Activated CD4-positive, alpha-beta T cell treated with anti-CD3 and anti-CD28 coated beads for 36 hours (primary cell): ENCODE measurements at regions not wholly inside any gene's neighbourhood (a gene's known extent, or its start where the extent isn't known, plus 50 kb on each side); places are given as distances from the start of the nearest gene placed in this dataset.

Experiments used
- ATAC-seq: fragments of 200-7000 bp; cut with Tn5 transposase; one replicate; pipeline ENCODE4 v1.10.0; 2021; ENCODE audit warnings: mild to moderate bottlenecking, moderate library complexity
- CTCF ChIA-PET: fragments of 350-600 bp; sonication (Branson Sonifier 250); formaldehyde crosslinking; loops from one replicate; lab custom pipeline; 2021; ENCODE audit warnings: antibody characterized with exemption; lab: Charles Lee
- POLR2A ChIA-PET: fragments of 350-600 bp; sonication (Branson Sonifier 250); formaldehyde crosslinking; loops from one replicate; lab custom pipeline; 2021; ENCODE audit warnings: antibody characterized with exemption, inconsistent platforms; lab: Charles Lee
- DNase-seq: peaks from one replicate; pipeline ENCODE4 v3.0.0-alpha.2; 2020
- H3K27ac Mint-ChIP-seq: one replicate; pipeline ENCODE4 v1.8.0; 2021; ENCODE audit warnings: mixed read lengths
- H3K27me3 Mint-ChIP-seq: one replicate; pipeline ENCODE4 v1.8.0; 2021; ENCODE audit warnings: mixed read lengths
- H3K36me3 Mint-ChIP-seq: one replicate; pipeline ENCODE4 v1.8.0; 2021; ENCODE audit warnings: low read depth, mixed read lengths
- H3K4me1 Mint-ChIP-seq: one replicate; pipeline ENCODE4 v1.8.0; 2021; ENCODE audit warnings: mixed read lengths
- H3K4me3 Mint-ChIP-seq: one replicate; pipeline ENCODE4 v1.8.0; 2021; ENCODE audit warnings: mild to moderate bottlenecking, moderate library complexity, mixed read lengths
- H3K9me3 Mint-ChIP-seq: one replicate; pipeline ENCODE4 v1.8.0; 2021; ENCODE audit warnings: low read depth, mixed read lengths
- intact Hi-C, 2 experiments: fragments of 100-400 bp; cut with DNase I in 1 of 2; cut with micrococcal nuclease in 1 of 2; formaldehyde crosslinking; loops; one replicate each; pipeline versions ENCODE4 v1.14.2 to v1.15.1; 2022 to 2024; cut with DNase I, micrococcal nuclease

GRCh38 chr1:98457248-98457647 is 204.3 kb upstream of the SNX7 start:
- Mint-ChIP-seq H3K4me3 (no peak overlapping the region), H3K27me3 (no peaks in the 10 kb centered on the region), H3K36me3 (no peaks in the 10 kb centered on the region), H3K9me3 (no peaks in the 10 kb centered on the region), H3K4me1 (no peaks in the 10 kb centered on the region), H3K27ac (no peak overlapping the region)
- CTCF ChIA-PET, result interaction anchor here (1.0 kb wide), 1 partner anchor 11 kb away, joined by 3 read pairs; no protein-coding TSS in a partner anchor
- ATAC-seq (no peak), DNase-seq (no peak)
- POLR2A ChIA-PET, result no interaction called here
- intact Hi-C loops, result no loop called here

DNA sequence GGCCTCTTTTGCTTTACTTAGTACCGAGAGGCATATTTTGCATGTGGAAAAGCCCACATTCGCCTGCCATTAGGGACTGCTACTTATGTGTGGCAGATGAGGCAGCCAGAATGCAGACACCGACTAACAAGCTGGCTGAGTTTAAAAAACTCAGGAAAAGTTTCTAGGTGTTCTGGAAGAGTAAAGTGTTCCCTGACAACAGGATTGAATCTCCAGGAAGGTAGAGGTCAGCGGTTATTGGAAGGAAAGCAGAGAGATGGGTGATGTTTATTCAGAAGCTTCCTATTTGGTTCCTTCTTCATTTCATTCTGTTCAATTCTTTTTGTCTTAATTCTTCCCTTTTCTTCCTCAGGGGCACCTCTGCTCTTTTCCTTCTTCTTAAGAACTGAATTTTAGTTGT is 206.9 kb upstream of the SNX7 start:
- no peaks in the 10 kb centered on the region for H3K36me3 Mint-ChIP-seq
- H3K9me3 Mint-ChIP-seq, result no peaks in the 10 kb centered on the region
- DNase-seq (no peak), ATAC-seq (no peak)
- no peaks in the 10 kb centered on the region for H3K27me3 Mint-ChIP-seq
- POLR2A ChIA-PET, result no interaction called here
- intact Hi-C loops, result no loop called here
- no peak overlapping the region for H3K4me3 Mint-ChIP-seq
- H3K4me1 Mint-ChIP-seq, result no peaks in the 10 kb centered on the region
- CTCF ChIA-PET, result no interaction called here
- H3K27ac Mint-ChIP-seq, result no peak overlapping the region

- POLR2A ChIA-PET, result no interaction called here
- intact Hi-C loops, result no loop called here
- DNase-seq (no peak), ATAC-seq (no peak)
- Mint-ChIP-seq H3K27ac (no peak overlapping the region), H3K4me1 (no peaks in the 10 kb centered on the region), H3K36me3 (no peaks in the 10 kb centered on the region), H3K27me3 (no peaks in the 10 kb centered on the region), H3K4me3 (no peak overlapping the region), H3K9me3 (no peaks in the 10 kb centered on the region)
- CTCF ChIA-PET, result no interaction called here
Observed at GRCh38 chr1:98453066-98453465, 208.5 kb upstream of the SNX7 start.

DNA sequence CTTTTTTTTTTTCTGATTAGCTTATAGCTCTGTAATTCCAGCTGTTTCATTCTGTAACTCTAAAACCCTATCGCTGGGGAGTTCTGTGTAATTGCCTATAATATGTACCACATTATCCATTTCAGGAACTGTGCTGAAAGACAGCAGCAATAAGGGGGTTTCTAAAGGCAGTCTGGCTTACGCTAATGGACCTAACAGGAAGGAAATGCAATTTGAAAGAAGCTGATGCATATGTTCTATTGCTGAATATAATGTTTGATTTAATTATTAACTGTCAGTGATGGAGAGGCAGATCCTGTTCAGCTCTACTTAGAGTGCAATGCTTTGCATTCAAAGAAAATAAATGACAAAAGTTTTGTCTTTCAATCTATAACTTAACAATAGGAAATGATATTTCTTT is 209.4 kb upstream of the SNX7 start:
- Mint-ChIP-seq H3K4me3 (no peak overlapping the region), H3K9me3 (no peaks in the 10 kb centered on the region), H3K27me3 (no peaks in the 10 kb centered on the region), H3K36me3 (no peaks in the 10 kb centered on the region), H3K27ac (no peak overlapping the region), H3K4me1 (no peaks in the 10 kb centered on the region)
- DNase-seq (no peak), ATAC-seq (no peak)
- ChIA-PET CTCF (interaction anchor here (0.6 kb wide), 1 partner anchor 692 kb away, joined by 3 read pairs; no protein-coding TSS in a partner anchor), POLR2A (no interaction called here)
- intact Hi-C loops, result no loop called here

- intact Hi-C loops, result no loop called here
- Mint-ChIP-seq H3K4me3 (no peak overlapping the region), H3K36me3 (no peaks in the 10 kb centered on the region), H3K4me1 (no peaks in the 10 kb centered on the region), H3K27ac (no peak overlapping the region), H3K9me3 (no peaks in the 10 kb centered on the region), H3K27me3 (no peaks in the 10 kb centered on the region)
- CTCF ChIA-PET, result interaction anchor here (0.7 kb wide), 1 partner anchor 28 kb away, joined by 3 read pairs; no protein-coding TSS in a partner anchor
- POLR2A ChIA-PET, result no interaction called here
- DNase-seq (no peak), ATAC-seq (no peak)
Observed at GRCh38 chr1:98441281-98441680, 220.2 kb upstream of the SNX7 start.

DNA sequence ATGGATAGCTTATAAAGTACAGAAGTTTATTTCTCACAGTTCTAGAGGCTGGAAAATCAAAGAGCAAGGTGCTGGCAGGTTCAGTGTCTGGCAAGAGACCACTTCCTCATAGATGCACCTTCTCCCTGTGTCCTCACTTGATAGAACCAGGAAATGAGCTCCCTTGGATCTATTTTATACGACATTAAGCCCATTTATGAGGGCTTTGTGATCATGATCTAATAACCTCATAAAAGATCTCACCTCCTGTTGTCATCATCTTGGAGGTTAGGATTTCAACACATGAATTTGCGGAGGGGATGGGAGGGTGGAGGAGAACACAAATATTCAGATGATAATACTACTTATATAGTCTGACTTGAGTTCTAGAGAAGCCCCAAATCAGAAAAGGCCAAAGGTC is 222.1 kb upstream of the SNX7 start:
- DNase-seq (no peak), ATAC-seq (no peak)
- no peak overlapping the region for H3K27ac Mint-ChIP-seq
- H3K4me1 Mint-ChIP-seq, result no peaks in the 10 kb centered on the region
- POLR2A ChIA-PET, result no interaction called here
- H3K27me3 Mint-ChIP-seq, result no peaks in the 10 kb centered on the region
- no peaks in the 10 kb centered on the region for H3K36me3 Mint-ChIP-seq
- intact Hi-C loops, result no loop called here
- H3K9me3 Mint-ChIP-seq, result no peaks in the 10 kb centered on the region
- CTCF ChIA-PET, result no interaction called here
- H3K4me3 Mint-ChIP-seq, result no peak overlapping the region

GRCh38 chr1:98437540-98437939 is 224.0 kb upstream of the SNX7 start:
- ChIA-PET POLR2A (no interaction called here), CTCF (no interaction called here)
- H3K4me1 Mint-ChIP-seq, result no peaks in the 10 kb centered on the region
- intact Hi-C loops, result no loop called here
- no peaks in the 10 kb centered on the region for H3K9me3 Mint-ChIP-seq
- no peak overlapping the region for H3K4me3 Mint-ChIP-seq
- no peaks in the 10 kb centered on the region for H3K27me3 Mint-ChIP-seq
- no peaks in the 10 kb centered on the region for H3K36me3 Mint-ChIP-seq
- DNase-seq (no peak), ATAC-seq (no peak)
- H3K27ac Mint-ChIP-seq, result no peak overlapping the region

DNA sequence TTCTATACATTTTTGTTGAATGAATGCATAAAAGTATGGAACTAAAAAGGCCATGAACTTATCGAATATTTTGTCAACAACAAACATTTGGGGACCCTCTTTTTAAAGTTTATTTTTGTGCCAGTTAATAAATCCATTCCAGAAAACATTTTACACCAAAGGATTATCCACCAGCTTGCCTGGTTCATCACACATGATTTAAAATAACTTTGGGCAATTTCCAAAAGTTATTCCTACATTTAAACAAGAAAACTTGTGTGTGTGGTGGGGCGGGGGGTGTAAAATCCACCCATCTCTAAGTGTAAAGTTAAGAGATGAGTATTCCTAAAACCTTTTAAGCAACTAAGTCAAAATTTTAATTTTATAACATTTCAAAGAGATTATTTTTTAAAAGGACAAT is 224.5 kb upstream of the SNX7 start:
- intact Hi-C loops, result no loop called here
- no peak overlapping the region for H3K4me3 Mint-ChIP-seq
- no peaks in the 10 kb centered on the region for H3K4me1 Mint-ChIP-seq
- CTCF ChIA-PET, result no interaction called here
- no peak for ATAC-seq
- no peaks in the 10 kb centered on the region for H3K36me3 Mint-ChIP-seq
- H3K9me3 Mint-ChIP-seq, result no peaks in the 10 kb centered on the region
- no peak for DNase-seq
- POLR2A ChIA-PET, result no interaction called here
- no peaks in the 10 kb centered on the region for H3K27me3 Mint-ChIP-seq
- H3K27ac Mint-ChIP-seq, result no peak overlapping the region

DNA sequence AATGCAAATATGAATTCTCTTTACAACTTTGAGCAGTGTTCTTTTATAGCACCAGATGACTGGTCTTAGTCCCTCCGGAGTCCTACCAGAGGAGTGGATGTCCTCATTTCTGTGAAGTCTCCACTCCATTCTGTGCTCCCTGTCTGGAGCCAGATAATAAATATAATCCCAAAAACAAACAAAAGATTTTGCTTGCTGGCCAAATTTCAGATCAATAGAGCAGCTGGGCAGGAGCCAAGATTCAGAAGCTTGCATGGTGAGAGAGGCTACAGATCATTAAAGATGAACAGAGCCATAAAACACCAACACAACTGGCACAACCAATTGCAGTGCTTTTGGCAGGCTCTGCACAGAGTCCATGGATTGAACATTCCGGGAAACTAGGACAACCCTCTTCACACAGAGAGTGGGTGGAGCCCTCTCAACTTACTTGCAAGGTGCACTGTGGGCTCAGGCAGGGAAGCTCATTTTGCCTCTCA is 231.5 kb upstream of the SNX7 start:
- no peak overlapping the region for H3K4me3 Mint-ChIP-seq
- DNase-seq (no peak), ATAC-seq (no peak)
- CTCF ChIA-PET, result interaction anchor here (0.7 kb wide), 1 partner anchor 902 kb away, joined by 3 read pairs; no protein-coding TSS in a partner anchor
- H3K36me3 Mint-ChIP-seq, result no peaks in the 10 kb centered on the region
- no peaks in the 10 kb centered on the region for H3K9me3 Mint-ChIP-seq
- POLR2A ChIA-PET, result no interaction called here
- no peaks in the 10 kb centered on the region for H3K4me1 Mint-ChIP-seq
- H3K27ac Mint-ChIP-seq, result no peak overlapping the region
- no peaks in the 10 kb centered on the region for H3K27me3 Mint-ChIP-seq
- intact Hi-C loops, result no loop called here

- intact Hi-C loops, result no loop called here
- H3K36me3 Mint-ChIP-seq, result no peaks in the 10 kb centered on the region
- no peak overlapping the region for H3K27ac Mint-ChIP-seq
- no peak overlapping the region for H3K4me3 Mint-ChIP-seq
- no peaks in the 10 kb centered on the region for H3K9me3 Mint-ChIP-seq
- DNase-seq (no peak), ATAC-seq (no peak)
- H3K4me1 Mint-ChIP-seq, result no peaks in the 10 kb centered on the region
- no peaks in the 10 kb centered on the region for H3K27me3 Mint-ChIP-seq
- ChIA-PET POLR2A (no interaction called here), CTCF (no interaction called here)
Observed at GRCh38 chr1:98428864-98429263, 232.7 kb upstream of the SNX7 start.

- H3K4me3 Mint-ChIP-seq, result no peak overlapping the region
- POLR2A ChIA-PET, result no interaction called here
- DNase-seq (no peak), ATAC-seq (no peak)
- CTCF ChIA-PET, result no interaction called here
- H3K36me3 Mint-ChIP-seq, result no peaks in the 10 kb centered on the region
- no peaks in the 10 kb centered on the region for H3K27me3 Mint-ChIP-seq
- intact Hi-C loops, result no loop called here
- no peaks in the 10 kb centered on the region for H3K9me3 Mint-ChIP-seq
- H3K27ac Mint-ChIP-seq, result no peak overlapping the region
- H3K4me1 Mint-ChIP-seq, result no peaks in the 10 kb centered on the region
Observed at GRCh38 chr1:98427664-98428063, 233.9 kb upstream of the SNX7 start.

GRCh38 chr1:98426092-98426491 is 235.4 kb upstream of the SNX7 start:
- Mint-ChIP-seq H3K4me1 (no peaks in the 10 kb centered on the region), H3K4me3 (no peak overlapping the region), H3K27me3 (no peaks in the 10 kb centered on the region), H3K9me3 (no peaks in the 10 kb centered on the region), H3K36me3 (no peaks in the 10 kb centered on the region), H3K27ac (no peak overlapping the region)
- intact Hi-C loops, result no loop called here
- ATAC-seq (no peak), DNase-seq (no peak)
- ChIA-PET CTCF (interaction anchor here (0.7 kb wide), 1 partner anchor 12 kb away, joined by 3 read pairs; no protein-coding TSS in a partner anchor), POLR2A (no interaction called here)

- DNase-seq (no peak), ATAC-seq (no peak)
- H3K4me1 Mint-ChIP-seq, result no peaks in the 10 kb centered on the region
- no peak overlapping the region for H3K27ac Mint-ChIP-seq
- no peaks in the 10 kb centered on the region for H3K36me3 Mint-ChIP-seq
- CTCF ChIA-PET, result interaction anchor here (0.7 kb wide), 1 partner anchor 39 kb away, joined by 3 read pairs; no protein-coding TSS in a partner anchor
- H3K9me3 Mint-ChIP-seq, result no peaks in the 10 kb centered on the region
- intact Hi-C loops, result no loop called here
- POLR2A ChIA-PET, result no interaction called here
- H3K4me3 Mint-ChIP-seq, result no peak overlapping the region
- no peaks in the 10 kb centered on the region for H3K27me3 Mint-ChIP-seq
Observed at GRCh38 chr1:98422816-98423215, 238.7 kb upstream of the SNX7 start.
